Nephron progenitor cell (in vitro differentiated cells): ENCODE measurements at regions not wholly inside any gene's neighbourhood (a gene's known extent, or its start where the extent isn't known, plus 50 kb on each side); places are given as distances from the start of the nearest gene placed in this dataset.
"Not testable (repeated sequence)": the region's sequence is repeated elsewhere in the genome, so short reads cannot be mapped to it uniquely, and the experiment has no call there.

Experiments used
- DNase-seq: peaks from one replicate; pipeline ENCODE4 v3.0.0; 2021
- H3K27ac Mint-ChIP-seq: 2 replicates; pipeline ENCODE4 v1.8.0; 2021; ENCODE audit warnings: mild to moderate bottlenecking, moderate library complexity, mixed read lengths
- H3K27me3 Mint-ChIP-seq: 2 replicates; pipeline ENCODE4 v1.8.0; 2021; ENCODE audit warnings: mild to moderate bottlenecking, low read depth, mixed read lengths; ENCODE audit not compliant: poor library complexity
- H3K36me3 Mint-ChIP-seq: 2 replicates; pipeline ENCODE4 v1.8.0; 2021; ENCODE audit warnings: low read depth, mixed read lengths
- H3K4me1 Mint-ChIP-seq: 2 replicates; pipeline ENCODE4 v1.8.0; 2021; ENCODE audit warnings: mixed read lengths
- H3K4me3 Mint-ChIP-seq: 2 replicates; pipeline ENCODE4 v1.8.0; 2021; ENCODE audit warnings: mild to moderate bottlenecking, moderate library complexity, mixed read lengths
- H3K9me3 Mint-ChIP-seq: 2 replicates; pipeline ENCODE4 v1.8.0; 2021; ENCODE audit warnings: mild to moderate bottlenecking, moderate library complexity, mixed read lengths
- TF ChIP-seq, protein P1 (sequence below): fragments of 200-600 bp; sonication (generic); IDR thresholded peaks from 2 replicates; pipeline ENCODE4 v1.5.0; 2021; ENCODE audit warnings: antibody characterized with exemption

DNA sequence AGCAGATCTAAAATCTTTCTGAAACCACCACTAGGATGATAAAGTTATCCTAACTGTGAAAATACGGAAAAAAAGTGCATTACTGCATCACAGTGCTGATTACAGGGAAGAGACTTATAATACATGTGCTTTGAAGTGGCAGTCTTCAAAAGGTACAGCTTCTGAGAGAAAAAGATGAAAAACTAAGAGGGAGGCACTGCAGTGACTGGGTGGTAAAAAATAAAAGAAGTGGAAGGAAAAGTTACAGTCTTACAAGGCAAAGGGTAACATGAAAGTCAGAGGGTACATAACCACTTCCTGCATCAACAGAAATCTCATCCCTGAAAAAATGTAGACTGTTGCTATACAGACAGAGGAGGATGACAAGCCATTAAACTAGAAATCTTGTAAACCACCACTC is 465.3 kb downstream of the ACTR3B start:
- Mint-ChIP-seq H3K4me1 (no peaks in the 10 kb centered on the region), H3K9me3 (peaks cover 78% of the 10 kb centered on the region), H3K27me3 (peaks cover 2% of the 10 kb centered on the region), H3K36me3 (no peaks in the 10 kb centered on the region), H3K4me3 (no peak overlapping the region), H3K27ac (no peak overlapping the region)
- TF ChIP-seq, protein P1, sequence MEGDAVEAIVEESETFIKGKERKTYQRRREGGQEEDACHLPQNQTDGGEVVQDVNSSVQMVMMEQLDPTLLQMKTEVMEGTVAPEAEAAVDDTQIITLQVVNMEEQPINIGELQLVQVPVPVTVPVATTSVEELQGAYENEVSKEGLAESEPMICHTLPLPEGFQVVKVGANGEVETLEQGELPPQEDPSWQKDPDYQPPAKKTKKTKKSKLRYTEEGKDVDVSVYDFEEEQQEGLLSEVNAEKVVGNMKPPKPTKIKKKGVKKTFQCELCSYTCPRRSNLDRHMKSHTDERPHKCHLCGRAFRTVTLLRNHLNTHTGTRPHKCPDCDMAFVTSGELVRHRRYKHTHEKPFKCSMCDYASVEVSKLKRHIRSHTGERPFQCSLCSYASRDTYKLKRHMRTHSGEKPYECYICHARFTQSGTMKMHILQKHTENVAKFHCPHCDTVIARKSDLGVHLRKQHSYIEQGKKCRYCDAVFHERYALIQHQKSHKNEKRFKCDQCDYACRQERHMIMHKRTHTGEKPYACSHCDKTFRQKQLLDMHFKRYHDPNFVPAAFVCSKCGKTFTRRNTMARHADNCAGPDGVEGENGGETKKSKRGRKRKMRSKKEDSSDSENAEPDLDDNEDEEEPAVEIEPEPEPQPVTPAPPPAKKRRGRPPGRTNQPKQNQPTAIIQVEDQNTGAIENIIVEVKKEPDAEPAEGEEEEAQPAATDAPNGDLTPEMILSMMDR: no peak
- DNase-seq: no peak

DNA sequence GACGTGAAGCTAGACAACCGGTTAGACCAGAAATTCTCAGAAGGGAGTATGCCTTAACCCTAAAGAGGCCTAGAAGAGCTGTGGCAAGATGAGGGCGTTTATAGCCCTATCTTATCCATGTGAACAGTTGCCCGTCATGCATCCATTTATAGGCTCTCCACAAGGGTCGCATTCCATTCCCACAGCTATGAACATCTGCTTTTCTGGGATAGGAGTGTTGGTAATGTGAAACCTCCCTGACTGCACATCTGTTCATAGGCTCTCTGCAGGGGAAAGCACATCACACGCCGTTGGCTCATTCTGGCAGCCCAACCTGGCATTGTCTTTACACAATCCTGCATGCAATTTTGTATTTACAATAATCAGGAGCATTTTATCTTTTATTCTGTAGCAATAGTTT is 485.6 kb downstream of the ACTR3B start:
- peaks cover 30% of the 10 kb centered on the region for H3K9me3 Mint-ChIP-seq
- H3K4me3 Mint-ChIP-seq, H3K27ac Mint-ChIP-seq, H3K4me1 Mint-ChIP-seq, H3K36me3 Mint-ChIP-seq, DNase-seq, H3K27me3 Mint-ChIP-seq: not testable (repeated sequence)

DNA sequence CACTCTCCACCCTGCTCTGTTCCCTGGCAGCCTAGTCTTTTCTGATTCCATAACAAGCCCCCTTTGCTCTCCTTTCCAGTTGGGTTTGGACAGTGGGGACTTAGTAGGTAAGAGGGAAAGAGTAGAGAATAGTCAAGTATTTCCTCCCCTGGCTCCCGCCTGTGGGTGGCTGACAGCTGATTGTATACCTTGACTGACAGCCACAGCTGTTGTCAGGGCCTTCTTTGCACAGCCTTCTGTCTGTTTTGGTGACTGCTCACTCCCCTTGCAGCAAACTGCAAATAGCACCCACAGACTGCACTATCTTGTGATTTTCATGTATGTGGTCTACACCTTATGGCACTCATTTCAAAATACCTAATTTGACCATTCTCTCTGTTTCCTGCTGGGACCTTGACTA is 486.3 kb downstream of the ACTR3B start:
- no peaks in the 10 kb centered on the region for H3K4me1 Mint-ChIP-seq
- no peak for DNase-seq
- H3K9me3 Mint-ChIP-seq: peaks cover 33% of the 10 kb centered on the region
- H3K27ac Mint-ChIP-seq: no peak overlapping the region
- no peaks in the 10 kb centered on the region for H3K27me3 Mint-ChIP-seq
- TF ChIP-seq, protein P1: no peak
- H3K36me3 Mint-ChIP-seq: no peaks in the 10 kb centered on the region
- H3K4me3 Mint-ChIP-seq: no peak overlapping the region

DNA sequence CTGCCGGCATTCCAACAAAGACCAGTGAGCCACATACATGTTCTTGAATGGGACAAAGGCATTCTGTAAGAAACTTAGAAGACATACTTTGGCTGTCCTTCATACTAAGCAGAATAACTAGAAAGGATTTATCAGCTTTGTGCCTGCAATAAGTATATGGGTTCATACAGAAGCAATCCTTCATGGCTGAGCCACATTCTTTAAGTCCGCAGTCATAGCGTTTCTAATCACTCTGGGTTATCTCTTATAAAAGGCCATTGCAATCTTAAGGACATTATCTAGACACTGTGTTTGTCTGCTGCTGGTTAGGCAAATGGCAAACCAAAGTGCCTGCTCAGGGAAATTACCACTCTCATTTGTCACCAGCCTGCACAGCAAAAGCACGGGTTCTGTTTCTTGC is 488.4 kb downstream of the ACTR3B start:
- TF ChIP-seq, protein P1: no peak
- Mint-ChIP-seq H3K27me3 (no peaks in the 10 kb centered on the region), H3K27ac (no peak overlapping the region), H3K4me1 (no peaks in the 10 kb centered on the region), H3K9me3 (peaks cover 43% of the 10 kb centered on the region), H3K36me3 (no peaks in the 10 kb centered on the region), H3K4me3 (no peak overlapping the region)
- DNase-seq: no peak

DNA sequence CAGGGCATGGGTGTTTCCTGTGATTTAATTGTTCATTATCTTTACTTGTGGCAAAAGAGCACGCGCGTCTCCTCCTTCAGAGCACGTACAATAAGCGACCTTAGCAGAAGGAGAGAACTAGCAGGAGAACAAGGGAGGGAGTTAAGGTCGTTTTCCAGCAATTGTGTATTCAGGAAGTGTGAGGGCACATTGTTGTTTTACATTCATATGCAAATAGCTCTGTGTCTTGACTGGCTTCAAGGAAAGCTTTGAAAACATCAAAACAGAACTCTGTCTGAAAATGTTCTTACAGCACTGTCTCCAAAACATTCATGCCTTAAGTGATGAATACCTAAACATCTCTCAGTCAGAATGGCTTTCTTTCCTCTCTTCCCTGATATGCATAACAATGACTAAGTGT is 499.1 kb downstream of the ACTR3B start:
- H3K4me3 Mint-ChIP-seq: no peak overlapping the region
- peaks cover 6% of the 10 kb centered on the region for H3K27me3 Mint-ChIP-seq
- H3K36me3 Mint-ChIP-seq: no peaks in the 10 kb centered on the region
- TF ChIP-seq, protein P1: no peak
- H3K9me3 Mint-ChIP-seq: peaks cover 91% of the 10 kb centered on the region
- no peak for DNase-seq
- no peak overlapping the region for H3K27ac Mint-ChIP-seq
- no peaks in the 10 kb centered on the region for H3K4me1 Mint-ChIP-seq

DNA sequence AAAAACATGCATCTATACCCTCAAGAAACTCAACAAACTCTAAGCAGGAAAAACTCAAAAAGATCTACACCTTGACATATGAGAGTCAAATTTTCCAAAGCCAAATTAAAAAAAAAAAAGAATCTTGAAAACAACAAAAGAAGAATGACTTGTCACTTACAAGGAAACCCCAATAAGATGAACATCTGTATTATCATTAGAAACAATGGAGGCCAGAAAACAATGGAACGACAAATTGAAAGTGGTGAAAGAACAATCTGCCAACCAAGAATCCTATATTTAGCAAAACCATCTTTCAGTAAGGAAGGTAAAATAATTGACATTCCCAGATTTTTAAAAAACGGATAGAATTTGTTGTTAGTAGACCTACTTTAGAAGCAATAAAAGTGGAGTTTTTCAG is 516.8 kb downstream of the ACTR3B start:
- Mint-ChIP-seq H3K36me3 (no peaks in the 10 kb centered on the region), H3K9me3 (peaks cover 77% of the 10 kb centered on the region), H3K27ac (no peak overlapping the region), H3K4me3 (no peak overlapping the region), H3K4me1 (no peaks in the 10 kb centered on the region), H3K27me3 (peaks cover 4% of the 10 kb centered on the region)
- TF ChIP-seq, protein P1: no peak
- DNase-seq: no peak
